HG03045 (cell line): ENCODE measurements at regions not wholly inside any gene's neighbourhood (a gene's known extent, or its start where the extent isn't known, plus 50 kb on each side); places are given as distances from the start of the nearest gene placed in this dataset.
"Not testable (repeated sequence)": the region's sequence is repeated elsewhere in the genome, so short reads cannot be mapped to it uniquely, and the experiment has no call there.

Experiments
- ATAC-seq: cut with Tn5 transposase; IDR thresholded peaks from one replicate; pipeline ENCODE4 v1.9.1; 2021; ENCODE audit warnings: mild to moderate bottlenecking, moderate library complexity; ENCODE audit not compliant: unreplicated experiment

- not testable (repeated sequence) for ATAC-seq
Observed at GRCh38 chr11:38595359-38596016, 1997.5 kb upstream of the RAG2 start.

- ATAC-seq: no peak
Observed at GRCh38 chr11:38594895-38595294, 1996.9 kb upstream of the RAG2 start.

GRCh38 chr11:38593649-38594048, 1995.6 kb upstream of the RAG2 start:
- ATAC-seq: no peak

- ATAC-seq: no peak
Observed at GRCh38 chr11:38582756-38583155, 1984.7 kb upstream of the RAG2 start.

GRCh38 chr11:38582151-38582550, 1984.1 kb upstream of the RAG2 start:
- no peak for ATAC-seq

- ATAC-seq: no peak
Observed at GRCh38 chr11:38577769-38578168, 1979.7 kb upstream of the RAG2 start.

GRCh38 chr11:38562562-38562961, 1964.5 kb upstream of the RAG2 start:
- ATAC-seq: no peak

- ATAC-seq: no peak
Observed at GRCh38 chr11:38553148-38553547, 1955.1 kb upstream of the RAG2 start.

GRCh38 chr11:38547462-38547861, 1949.4 kb upstream of the RAG2 start:
- no peak for ATAC-seq

- ATAC-seq: no peak
Observed at GRCh38 chr11:38543986-38544385, 1946.0 kb upstream of the RAG2 start.

GRCh38 chr11:38543311-38543710, 1945.3 kb upstream of the RAG2 start:
- ATAC-seq: no peak

GRCh38 chr11:38538866-38539680, 1941.0 kb upstream of the RAG2 start:
- ATAC-seq: no peak

GRCh38 chr11:38530226-38530625, 1932.2 kb upstream of the RAG2 start:
- no peak for ATAC-seq

GRCh38 chr11:38524945-38525344, 1926.9 kb upstream of the RAG2 start:
- no peak for ATAC-seq

- ATAC-seq: no peak
Observed at GRCh38 chr11:38517991-38518390, 1920.0 kb upstream of the RAG2 start.

- ATAC-seq: not testable (repeated sequence)
Observed at GRCh38 chr11:38512830-38513229, 1914.8 kb upstream of the RAG2 start.

GRCh38 chr11:38510041-38510440, 1912.0 kb upstream of the RAG2 start:
- ATAC-seq: no peak

GRCh38 chr11:38503876-38504275, 1905.8 kb upstream of the RAG2 start:
- ATAC-seq: no peak

- ATAC-seq: no peak
Observed at GRCh38 chr11:38498721-38499120, 1900.7 kb upstream of the RAG2 start.

GRCh38 chr11:38491986-38492385, 1894.0 kb upstream of the RAG2 start:
- no peak for ATAC-seq

- no peak for ATAC-seq
Observed at GRCh38 chr11:38481391-38481790, 1883.4 kb upstream of the RAG2 start.

GRCh38 chr11:38476808-38477575, 1879.0 kb upstream of the RAG2 start:
- ATAC-seq: no peak
